ENCODE measurements at regions not wholly inside any gene's neighbourhood (a gene's known extent, or its start where the extent isn't known, plus 50 kb on each side); places are given as distances from the start of the nearest gene placed in this dataset.

DNA sequence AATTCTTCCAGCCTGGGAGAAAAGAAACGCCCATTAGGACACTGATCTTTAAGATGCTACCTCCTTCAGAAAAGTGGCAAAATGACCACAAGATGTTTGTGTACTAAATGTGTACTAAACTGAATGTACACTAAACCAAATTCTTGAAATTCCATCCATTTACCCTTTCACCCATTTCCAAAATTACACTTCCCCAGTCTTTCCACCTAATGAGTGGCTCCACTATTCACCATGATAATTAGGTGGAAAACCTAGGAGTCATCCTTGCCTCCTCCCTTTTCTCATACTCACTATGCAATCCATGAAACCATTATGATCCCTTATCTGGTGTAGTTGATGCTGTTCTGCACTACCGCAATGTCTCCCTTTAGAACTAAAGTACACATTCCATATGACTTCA lies 452.1 kb upstream of the THBS1 start:
- in situ Hi-C loops (cut with MboI; ENCODE audit: low pct_ligation_motif_present in 1 of 4, low pct_unique_long_range_greater_than_20kb in 1 of 4, low sequenced_read_pairs in 3 of 4) = no loop called here
- DNase-seq = no peak
- Histone ChIP-seq H3K27me3 (no peaks in the 10 kb centered on the region), H3K4me3 (no peak overlapping the region), H3K9me3 (no peaks in the 10 kb centered on the region), H3K36me3 (no peaks in the 10 kb centered on the region), H3K4me1 (peaks cover 13 to 22% (median 21%) of the 10 kb centered on the region in 4 donors), H3K27ac (peak overlapping the region; percentile 51 to 68 (median 56))
- TF ChIP-seq EP300 (IDR thresholded peaks at IDR 0.05; ENCODE audit: low read depth) (no peak), POLR2AphosphoS5 (IDR thresholded peaks at IDR 0.05) (no peak), POLR2A (IDR thresholded peaks at IDR 0.05) (no peak), CTCF (IDR thresholded peaks at IDR 0.05) (no peak)
- intact Hi-C loops (cut with DNase I; ENCODE audit: low total_unique reads) = no loop called here
- WGBS, 2 donors (ENCODE audit: low coverage in 1 of 2) = 67 to 84% methylated on average over 1 to 2 of the region's 2 CpGs

DNA sequence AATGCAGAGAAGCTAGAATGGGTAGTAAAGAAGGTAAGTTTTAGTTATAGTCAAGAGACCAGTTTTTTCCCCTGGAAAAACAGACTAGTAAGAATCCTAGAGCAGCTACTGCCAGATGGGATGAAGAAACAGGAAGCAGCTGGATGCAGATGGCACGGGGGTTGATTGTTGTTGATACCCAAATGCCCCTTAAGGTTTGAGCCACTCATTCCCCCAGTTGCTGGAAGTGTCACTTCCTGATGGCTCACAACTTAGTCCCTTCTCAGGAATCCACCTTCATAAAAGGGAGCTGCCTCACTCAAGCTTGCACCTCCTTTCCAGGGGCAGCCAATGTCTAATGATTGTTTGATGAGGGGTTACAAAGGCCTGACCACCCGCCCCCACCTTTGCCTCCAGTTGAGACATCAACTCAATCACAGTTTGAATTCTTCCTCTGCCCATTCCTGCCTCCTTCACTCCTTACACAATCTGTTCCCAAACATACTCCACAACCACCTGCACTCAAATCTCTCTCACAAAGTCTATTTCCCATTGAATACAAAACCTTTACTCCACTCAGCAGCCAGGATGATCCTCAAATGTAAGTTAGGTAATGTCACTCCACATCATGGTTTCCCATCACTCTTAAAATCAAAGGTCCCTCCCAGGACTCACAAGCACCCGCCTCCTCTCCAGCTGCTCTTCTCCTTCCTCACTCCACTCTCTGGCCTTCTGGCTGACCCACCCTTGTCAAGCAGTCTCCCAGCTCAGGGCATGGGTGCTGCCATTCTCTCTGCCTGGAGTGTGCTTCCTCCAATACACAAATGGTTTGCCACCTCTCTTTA lies 450.1 kb upstream of the THBS1 start:
- in situ Hi-C loops (cut with MboI; ENCODE audit: low pct_ligation_motif_present in 1 of 4, low pct_unique_long_range_greater_than_20kb in 1 of 4, low sequenced_read_pairs in 3 of 4) = no loop called here
- peaks cover 17 to 22% (median 21%) of the 10 kb centered on the region in 4 donors for H3K4me1 ChIP-seq
- DNase-seq = no peak
- H3K36me3 ChIP-seq = no peaks in the 10 kb centered on the region
- H3K4me3 ChIP-seq = no peak overlapping the region
- TF ChIP-seq POLR2AphosphoS5 (IDR thresholded peaks at IDR 0.05) (no peak), POLR2A (IDR thresholded peaks at IDR 0.05) (no peak), EP300 (IDR thresholded peaks at IDR 0.05; ENCODE audit: low read depth) (no peak), CTCF (IDR thresholded peaks at IDR 0.05) (no peak)
- intact Hi-C loops (cut with DNase I; ENCODE audit: low total_unique reads) = no loop called here
- H3K27me3 ChIP-seq = no peaks in the 10 kb centered on the region
- no peaks in the 10 kb centered on the region for H3K9me3 ChIP-seq
- no peak overlapping the region for H3K27ac ChIP-seq
- WGBS, 2 donors (ENCODE audit: low coverage in 1 of 2) = 67 to 73% methylated on average over 1 to 3 of the region's 3 CpGs

DNA sequence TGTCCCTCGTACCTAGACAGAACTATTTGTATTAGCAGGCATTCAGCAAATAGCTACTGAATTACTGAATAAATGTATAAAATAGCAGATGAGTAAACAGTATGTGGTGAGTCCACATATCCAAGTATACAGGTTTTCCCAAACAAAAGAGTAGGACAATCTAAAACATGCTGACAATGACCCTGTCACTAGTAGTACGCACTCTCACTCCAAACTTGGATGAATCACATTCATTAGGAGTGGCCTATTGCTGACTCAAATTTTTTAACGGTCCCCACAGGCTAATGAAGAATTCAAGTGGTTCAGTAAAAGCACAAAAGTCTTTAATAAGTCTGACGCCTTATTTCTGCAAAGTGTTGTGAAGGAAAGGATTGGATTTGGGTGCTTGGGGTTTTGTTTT lies 449.3 kb upstream of the THBS1 start:
- no peak for DNase-seq
- Histone ChIP-seq H3K4me3 (no peak overlapping the region), H3K36me3 (no peaks in the 10 kb centered on the region), H3K27ac (peak overlapping the region in 3 of 4 donors; percentile 34 to 66 (median 55)), H3K4me1 (peaks cover 17 to 22% (median 21%) of the 10 kb centered on the region in 4 donors), H3K27me3 (no peaks in the 10 kb centered on the region), H3K9me3 (no peaks in the 10 kb centered on the region)
- TF ChIP-seq CTCF (IDR thresholded peaks at IDR 0.05) = no peak
- no peak for TF ChIP-seq POLR2AphosphoS5 (IDR thresholded peaks at IDR 0.05)
- no peak for TF ChIP-seq POLR2A (IDR thresholded peaks at IDR 0.05)
- TF ChIP-seq EP300 (IDR thresholded peaks at IDR 0.05; ENCODE audit: low read depth) = no peak
- 71 to 86% methylated on average over 4 of the region's 4 CpGs for WGBS, 2 donors (ENCODE audit: low coverage in 1 of 2)
- intact Hi-C loops (cut with DNase I; ENCODE audit: low total_unique reads) (no loop called here), in situ Hi-C loops (cut with MboI; ENCODE audit: low pct_ligation_motif_present in 1 of 4, low pct_unique_long_range_greater_than_20kb in 1 of 4, low sequenced_read_pairs in 3 of 4) (no loop called here)

DNA sequence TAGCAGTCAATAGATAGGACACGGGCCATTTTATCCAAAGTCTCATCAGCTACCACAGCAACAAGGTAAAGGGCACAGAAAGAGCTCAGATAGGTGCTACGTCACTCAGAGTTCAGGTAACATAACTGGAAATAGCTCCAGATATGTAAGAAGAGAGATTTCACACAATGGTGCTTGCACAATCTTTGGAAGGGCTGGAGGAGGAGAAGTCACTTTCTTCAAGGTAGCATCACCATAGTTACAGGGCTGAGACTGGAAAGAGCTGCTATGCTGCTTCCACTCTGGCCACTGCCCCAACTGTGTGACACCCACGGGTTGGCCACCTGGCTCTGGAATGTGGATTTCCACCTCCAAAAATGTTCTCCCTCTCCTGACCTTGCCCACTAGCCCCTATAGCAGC lies 448.8 kb upstream of the THBS1 start:
- WGBS, 2 donors (ENCODE audit: low coverage in 1 of 2) = 78 to 91% methylated on average over 2 to 3 of the region's 3 CpGs
- intact Hi-C loops (cut with DNase I; ENCODE audit: low total_unique reads) = no loop called here
- Histone ChIP-seq H3K36me3 (no peaks in the 10 kb centered on the region), H3K27ac (peak overlapping the region; percentile 34 to 73 (median 60)), H3K27me3 (no peaks in the 10 kb centered on the region), H3K4me3 (no peak overlapping the region), H3K4me1 (peaks cover 15 to 20% (median 19%) of the 10 kb centered on the region in 4 donors), H3K9me3 (no peaks in the 10 kb centered on the region)
- in situ Hi-C loops (cut with MboI; ENCODE audit: low pct_ligation_motif_present in 1 of 4, low pct_unique_long_range_greater_than_20kb in 1 of 4, low sequenced_read_pairs in 3 of 4) = no loop called here
- TF ChIP-seq POLR2AphosphoS5 (IDR thresholded peaks at IDR 0.05) = no peak
- TF ChIP-seq CTCF (IDR thresholded peaks at IDR 0.05) = no peak
- TF ChIP-seq EP300 (IDR thresholded peaks at IDR 0.05; ENCODE audit: low read depth) = no peak
- no peak for TF ChIP-seq POLR2A (IDR thresholded peaks at IDR 0.05)
- no peak for DNase-seq

Data from transverse colon (tissue), 4 donors.